ENCODE measurements at regions not wholly inside any gene's neighbourhood (a gene's known extent, or its start where the extent isn't known, plus 50 kb on each side); places are given as distances from the start of the nearest gene placed in this dataset.
"Not testable (repeated sequence)": the region's sequence is repeated elsewhere in the genome, so short reads cannot be mapped to it uniquely, and the experiment has no call there.

DNA sequence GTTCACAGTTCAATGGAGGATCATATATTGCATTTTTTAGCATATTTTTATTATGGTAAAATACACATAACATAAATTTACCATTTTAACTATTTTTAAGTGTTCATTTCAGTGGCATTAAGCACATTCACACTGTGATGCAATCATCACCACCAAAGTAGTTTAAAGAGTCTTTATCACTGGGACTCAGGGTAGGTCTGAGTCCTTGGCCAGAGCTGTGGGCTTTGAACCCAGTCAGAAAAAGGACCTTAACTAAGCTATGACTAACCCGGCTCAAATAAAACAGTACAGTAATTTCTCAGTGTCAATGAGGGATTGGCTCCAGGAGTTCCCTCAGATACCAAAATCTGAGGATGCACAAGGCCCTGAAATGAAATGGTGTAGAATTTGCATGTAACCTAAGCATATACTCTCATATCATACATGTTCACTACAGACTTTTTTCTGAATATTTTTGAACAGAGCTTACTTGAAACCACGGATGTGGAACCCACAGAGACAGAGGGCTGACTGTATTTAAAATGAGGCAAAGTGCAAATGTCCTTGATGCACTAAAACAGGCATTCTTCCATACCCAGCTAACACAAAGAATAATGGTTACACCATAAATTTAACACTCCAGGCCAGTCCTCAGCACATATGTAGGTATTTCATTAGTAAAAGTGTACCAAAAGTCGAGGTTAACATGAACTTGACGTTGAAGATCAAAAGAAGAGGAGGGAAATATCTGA is 246.2 kb downstream of the LNPK start:
- DNase-seq (ENCODE audit: low spot score) = no peak

- no peak for DNase-seq (ENCODE audit: low spot score)
Measured at GRCh38 chr2:175755169-175755568, 246.9 kb downstream of the LNPK start.

DNA sequence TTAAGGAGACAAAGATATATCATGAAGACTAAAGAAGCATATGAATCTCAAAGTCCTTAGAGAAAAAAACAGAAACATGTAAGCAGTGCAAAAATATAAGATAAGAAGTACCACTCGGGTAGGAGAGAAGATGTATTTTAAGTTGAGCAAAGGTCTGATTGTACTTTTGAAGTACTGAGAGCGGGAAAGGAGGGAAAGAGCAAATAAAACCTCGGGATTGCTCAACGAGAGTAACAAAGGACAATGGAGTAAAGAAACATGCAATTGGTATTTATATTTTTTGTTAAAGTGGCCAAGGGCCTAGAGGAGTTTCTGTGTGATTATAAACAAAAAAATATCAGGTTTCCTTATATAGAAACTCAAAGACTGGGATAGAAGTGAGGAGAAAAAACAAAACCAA is 251.9 kb downstream of the LNPK start:
- no peak for DNase-seq (ENCODE audit: low spot score)

GRCh38 chr2:175745911-175746310 is 256.2 kb downstream of the LNPK start:
- DNase-seq (ENCODE audit: low spot score) = no peak

DNA sequence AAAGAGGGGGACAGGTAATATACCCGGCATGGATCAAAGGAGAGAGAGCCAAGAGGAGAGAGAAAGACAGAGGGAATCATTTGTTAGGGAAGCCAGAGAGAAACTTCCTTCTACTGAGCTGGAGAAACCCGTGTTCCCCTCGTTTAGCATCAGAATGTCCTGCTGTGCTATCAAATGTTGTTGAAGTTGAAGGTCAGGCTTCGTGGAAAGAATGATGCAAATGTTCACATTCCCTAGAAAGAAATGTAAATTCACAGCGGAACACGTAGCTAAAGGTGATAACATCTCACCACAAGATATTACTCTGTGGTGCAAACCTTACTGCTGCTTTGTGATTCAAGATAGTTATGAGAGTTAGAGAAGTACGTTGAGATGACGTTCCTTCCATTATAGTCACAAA is 258.1 kb downstream of the LNPK start:
- DNase-seq (ENCODE audit: low spot score) = no peak

DNA sequence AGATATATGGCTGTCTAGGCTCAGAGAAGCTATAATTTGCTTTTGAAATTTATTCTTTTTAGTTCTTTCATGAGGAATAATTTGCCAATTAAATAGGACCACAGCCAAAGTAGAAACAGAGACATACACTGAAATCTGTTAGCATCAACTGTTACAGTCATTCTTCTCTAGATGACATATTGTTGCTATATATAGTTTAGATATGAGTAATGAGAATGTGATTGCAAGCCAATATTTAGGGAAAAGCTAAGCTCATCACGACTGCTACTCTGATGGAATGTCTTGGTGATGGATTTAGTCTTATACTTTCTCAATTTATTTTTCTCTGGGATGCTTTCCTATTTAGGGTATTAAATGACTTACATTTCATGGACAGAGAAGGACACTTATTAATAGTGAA is 259.1 kb downstream of the LNPK start:
- DNase-seq (ENCODE audit: low spot score) = no peak

GRCh38 chr2:175742367-175742766 is 259.7 kb downstream of the LNPK start:
- DNase-seq (ENCODE audit: low spot score) = no peak

GRCh38 chr2:175741164-175741563 is 260.9 kb downstream of the LNPK start:
- no peak for DNase-seq (ENCODE audit: low spot score)

GRCh38 chr2:175737722-175738361 is 264.2 kb downstream of the LNPK start:
- no peak for DNase-seq (ENCODE audit: low spot score)

DNA sequence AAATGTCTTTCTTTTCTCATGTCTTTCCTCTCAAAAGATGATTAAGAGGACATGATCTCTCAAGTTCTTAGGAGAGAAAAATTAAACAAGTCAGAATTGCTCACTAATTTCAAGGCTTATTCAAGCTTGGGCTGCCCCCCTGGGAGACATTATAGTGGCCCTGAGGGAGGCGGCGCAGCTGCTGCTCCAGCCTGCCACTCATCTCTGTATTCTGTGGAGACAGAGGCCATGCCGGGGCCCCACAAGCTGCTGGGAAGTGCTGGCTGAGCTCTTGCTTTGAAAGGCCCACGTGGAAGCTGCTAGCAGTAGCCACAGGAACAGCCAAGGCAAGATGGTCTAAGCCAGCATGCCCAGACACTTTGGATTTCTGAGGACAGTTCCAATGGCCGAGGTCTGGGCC is 267.4 kb downstream of the LNPK start:
- DNase-seq (ENCODE audit: low spot score) = no peak

DNA sequence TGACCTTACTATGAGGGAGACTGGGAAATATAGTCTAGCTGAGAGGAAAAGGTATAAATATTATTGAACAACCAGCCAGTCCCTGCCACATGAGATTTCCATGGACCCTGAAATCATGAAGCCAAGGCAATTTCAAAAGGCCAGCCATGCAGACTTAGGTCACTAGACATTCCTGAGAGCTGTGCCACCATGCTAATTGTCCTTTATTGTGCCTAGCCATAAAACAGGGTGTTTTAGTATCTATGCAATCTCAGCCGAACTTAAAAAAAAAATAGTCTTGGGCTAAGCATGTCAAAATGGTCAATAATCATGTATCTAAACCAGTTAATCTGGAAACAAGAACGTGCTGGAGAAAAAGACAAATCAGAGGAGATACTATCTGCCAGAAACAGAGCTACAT is 269.5 kb downstream of the LNPK start:
- DNase-seq (ENCODE audit: low spot score) = no peak

DNA sequence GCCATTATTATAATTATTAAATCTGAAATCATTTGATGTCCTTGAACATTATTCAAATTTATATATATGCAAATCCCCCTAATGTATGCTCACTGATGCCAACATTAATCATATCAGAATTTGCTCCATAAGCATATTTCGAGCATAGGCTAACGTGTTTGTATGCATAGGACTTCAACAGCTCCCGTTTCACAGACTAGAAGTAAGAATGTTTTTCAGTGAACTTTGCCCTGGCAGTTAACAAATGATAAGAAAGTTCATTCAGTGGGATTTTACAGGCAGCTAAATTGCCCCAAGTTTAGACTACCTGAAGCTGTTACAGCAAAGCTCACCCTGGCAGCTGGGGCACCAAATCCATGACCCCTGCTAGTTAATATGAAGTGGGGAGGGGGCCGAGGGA is 272.0 kb downstream of the LNPK start:
- no peak for DNase-seq (ENCODE audit: low spot score)

- no peak for DNase-seq (ENCODE audit: low spot score)
Measured at GRCh38 chr2:175729049-175729706, 272.9 kb downstream of the LNPK start.

DNA sequence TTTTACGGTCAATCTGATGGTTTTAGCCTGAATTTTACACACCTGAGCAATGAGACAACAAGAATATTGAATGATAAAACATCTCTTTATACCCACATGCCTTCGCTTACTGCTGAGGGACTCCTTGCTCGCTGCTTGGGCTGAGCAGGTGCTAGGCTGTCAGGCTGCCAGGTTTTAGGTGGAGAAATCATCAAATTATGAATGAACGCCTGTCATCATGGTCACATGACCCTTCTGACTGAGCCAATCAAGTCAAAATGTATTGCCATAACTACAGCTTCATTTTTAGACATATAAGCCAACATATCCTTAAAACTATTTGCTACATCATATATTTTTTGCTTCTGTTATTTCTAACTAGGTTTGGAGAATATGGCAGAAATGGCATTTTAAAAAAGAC is 274.0 kb downstream of the LNPK start:
- no peak for DNase-seq (ENCODE audit: low spot score)

DNA sequence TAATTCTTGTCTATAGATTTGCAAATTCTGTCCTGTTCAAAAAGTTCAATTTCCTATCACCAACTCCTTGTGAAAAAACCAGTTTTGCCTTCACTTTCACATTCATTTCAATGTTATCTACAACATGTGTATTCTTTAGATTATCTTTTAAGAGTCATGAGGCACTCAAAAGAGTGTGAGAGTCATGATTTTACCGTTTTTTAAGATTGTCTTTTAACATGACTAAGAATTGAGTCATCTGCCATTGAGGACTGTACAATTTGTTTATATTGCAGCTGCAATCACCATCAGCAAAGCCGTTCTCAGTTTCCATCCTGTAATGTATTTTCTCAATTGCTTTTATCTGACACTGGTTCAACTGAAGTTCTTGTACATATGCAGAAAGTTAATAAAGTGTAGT is 275.8 kb downstream of the LNPK start:
- no peak for DNase-seq (ENCODE audit: low spot score)

DNA sequence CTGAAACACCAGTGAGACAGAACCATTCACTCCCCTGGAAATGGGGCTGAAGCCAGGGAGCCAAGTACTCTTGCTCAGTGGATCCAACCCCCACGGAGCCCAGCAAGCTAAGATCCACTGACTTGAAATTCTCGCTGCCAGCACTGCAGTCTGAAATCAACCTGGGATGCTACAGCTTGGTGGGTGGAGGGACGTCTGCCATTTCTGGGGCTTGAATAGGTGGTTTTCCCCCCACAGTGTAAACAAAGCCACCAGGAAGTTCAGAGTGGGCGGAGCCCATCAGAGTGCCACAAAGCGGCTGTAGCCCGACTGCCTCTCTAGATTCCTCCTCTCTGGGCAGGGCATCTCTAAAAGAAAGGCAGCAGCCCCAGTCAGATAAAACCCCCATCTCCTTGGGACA is 292.8 kb downstream of the LNPK start:
- no peak for DNase-seq (ENCODE audit: low spot score)

DNA sequence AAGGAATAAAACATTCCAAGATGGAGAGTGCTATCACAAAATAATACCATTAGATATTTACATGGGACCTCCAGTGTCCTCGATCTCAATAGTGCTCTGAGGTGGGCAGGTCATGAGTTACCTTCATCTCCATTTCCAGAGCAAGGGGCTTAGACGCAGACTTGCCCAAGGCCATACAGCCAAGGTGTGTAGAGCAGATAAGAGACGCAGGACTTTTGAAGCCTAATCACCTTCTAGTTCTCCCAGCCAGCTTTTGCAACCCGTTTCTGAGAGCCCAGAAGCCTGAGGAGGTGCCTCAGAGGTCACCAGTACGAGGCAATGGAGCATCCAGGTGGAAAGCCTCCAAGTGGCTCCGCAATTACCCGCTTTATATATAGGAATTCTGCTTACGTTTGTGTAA is 294.7 kb downstream of the LNPK start:
- DNase-seq (ENCODE audit: low spot score) = no peak

DNA sequence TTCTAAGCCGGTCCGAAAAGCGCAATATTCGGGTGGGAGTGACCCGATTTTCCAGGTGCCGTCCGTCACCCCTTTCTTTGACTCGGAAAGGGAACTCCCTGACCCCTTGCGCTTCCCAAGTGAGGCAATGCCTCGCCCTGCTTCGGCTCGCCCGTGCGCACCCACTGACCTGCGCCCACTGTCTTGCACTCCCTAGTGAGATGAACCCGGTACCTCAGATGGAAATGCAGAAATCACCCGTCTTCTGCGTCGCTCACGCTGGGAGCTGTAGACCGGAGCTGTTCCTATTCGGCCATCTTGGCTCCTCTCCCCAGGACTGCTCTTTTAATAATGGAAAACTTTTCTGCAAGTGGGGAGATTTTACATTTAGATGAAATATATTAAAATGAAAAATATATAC is 297.5 kb downstream of the LNPK start:
- DNase-seq (ENCODE audit: low spot score) = not testable (repeated sequence)

- no peak for DNase-seq (ENCODE audit: low spot score)
Measured at GRCh38 chr2:175698061-175698460, 304.0 kb downstream of the LNPK start.

DNA sequence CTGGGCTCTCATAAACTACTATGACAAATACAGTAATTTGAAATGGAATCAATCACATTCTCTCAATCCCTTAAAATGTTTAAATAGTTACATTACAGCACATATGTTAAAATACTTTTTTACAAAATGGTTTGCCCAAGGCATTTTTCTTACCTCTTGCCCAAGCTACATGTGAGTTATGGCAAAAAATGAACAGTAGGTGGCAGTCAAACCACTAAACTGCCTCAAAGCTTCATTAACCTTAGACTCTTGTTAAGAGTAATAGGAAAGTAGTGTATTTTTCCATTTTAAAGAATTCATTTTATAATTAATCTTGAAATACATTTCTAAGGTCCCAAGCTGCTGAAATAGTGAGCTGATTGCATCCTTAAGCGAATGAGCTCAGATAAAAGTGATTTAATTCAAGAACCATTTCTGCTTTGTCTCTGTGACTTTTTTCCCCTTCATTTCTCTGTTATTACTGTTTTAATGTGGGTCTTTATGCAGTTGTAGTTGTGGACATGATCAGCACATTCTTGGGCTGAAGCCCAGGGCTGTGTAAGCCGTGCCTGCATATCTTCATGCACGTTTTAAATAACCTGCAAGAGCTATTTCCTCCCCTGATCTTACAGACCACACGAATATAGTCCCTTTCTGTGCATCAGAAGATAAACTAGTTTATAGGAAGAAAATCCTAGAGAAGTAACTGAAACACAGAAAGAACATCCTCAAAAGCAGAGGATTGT is 311.8 kb downstream of the LNPK start:
- peak; percentile 79 for DNase-seq (ENCODE audit: low spot score)

DNA sequence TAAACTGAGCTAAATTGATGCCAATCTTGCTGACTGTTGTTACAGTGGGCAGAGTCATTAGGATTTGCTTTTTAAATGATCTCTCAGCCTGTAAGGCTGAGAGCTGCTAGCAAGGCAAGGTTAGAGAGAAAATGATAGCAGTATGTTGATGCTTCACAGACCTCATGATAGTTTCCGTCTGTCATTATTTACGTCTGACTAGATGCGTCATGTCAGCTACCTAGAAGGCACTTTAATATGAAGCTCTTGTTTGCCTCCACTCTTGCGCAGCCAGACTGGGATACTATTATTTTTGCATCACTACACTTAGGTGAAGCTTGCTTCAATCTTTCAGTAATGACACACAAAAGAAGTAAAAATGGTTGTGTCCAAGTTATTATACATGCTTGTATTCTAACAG is 313.8 kb downstream of the LNPK start:
- no peak for DNase-seq (ENCODE audit: low spot score)

GRCh38 chr2:175687465-175687864 is 314.6 kb downstream of the LNPK start:
- no peak for DNase-seq (ENCODE audit: low spot score)

GRCh38 chr2:175686002-175686401 is 316.1 kb downstream of the LNPK start:
- no peak for DNase-seq (ENCODE audit: low spot score)
